GM21381 (cell line): ENCODE measurements at regions not wholly inside any gene's neighbourhood (a gene's known extent, or its start where the extent isn't known, plus 50 kb on each side); places are given as distances from the start of the nearest gene placed in this dataset.

Experiments
- ATAC-seq: cut with Tn5 transposase; IDR thresholded peaks from one replicate; pipeline ENCODE4 v1.9.1; 2021; ENCODE audit warnings: mild to moderate bottlenecking, moderate library complexity; ENCODE audit not compliant: unreplicated experiment

- ATAC-seq: no peak
Measured at GRCh38 chr4:33306131-33306530, 2586.0 kb downstream of the PCDH7 start.

- ATAC-seq: no peak
Measured at GRCh38 chr4:33316033-33316432, 2595.9 kb downstream of the PCDH7 start.

- no peak for ATAC-seq
Measured at GRCh38 chr4:33316578-33316977, 2596.4 kb downstream of the PCDH7 start.

- ATAC-seq: no peak
Measured at GRCh38 chr4:33323393-33323792, 2603.2 kb downstream of the PCDH7 start.

- no peak for ATAC-seq
Measured at GRCh38 chr4:33334416-33334815, 2614.2 kb downstream of the PCDH7 start.

GRCh38 chr4:33339762-33340161 lies 2619.6 kb downstream of the PCDH7 start:
- no peak for ATAC-seq

GRCh38 chr4:33340168-33340567 lies 2620.0 kb downstream of the PCDH7 start:
- ATAC-seq: no peak

- no peak for ATAC-seq
Measured at GRCh38 chr4:33349376-33349775, 2629.2 kb downstream of the PCDH7 start.

- ATAC-seq: no peak
Measured at GRCh38 chr4:33357121-33357520, 2637.0 kb downstream of the PCDH7 start.

- ATAC-seq: no peak
Measured at GRCh38 chr4:33369446-33369845, 2649.3 kb downstream of the PCDH7 start.

GRCh38 chr4:33381816-33382215 lies 2661.6 kb downstream of the PCDH7 start:
- no peak for ATAC-seq

- no peak for ATAC-seq
Measured at GRCh38 chr4:33386764-33387163, 2666.6 kb downstream of the PCDH7 start.

GRCh38 chr4:33390976-33391375 lies 2670.8 kb downstream of the PCDH7 start:
- no peak for ATAC-seq

GRCh38 chr4:33395731-33396485 lies 2675.7 kb downstream of the PCDH7 start:
- ATAC-seq: no peak

- no peak for ATAC-seq
Measured at GRCh38 chr4:33400504-33400903, 2680.3 kb downstream of the PCDH7 start.

- no peak for ATAC-seq
Measured at GRCh38 chr4:33407496-33407895, 2687.3 kb downstream of the PCDH7 start.

- no peak for ATAC-seq
Measured at GRCh38 chr4:33411182-33411581, 2691.0 kb downstream of the PCDH7 start.

GRCh38 chr4:33421887-33422286 lies 2701.7 kb downstream of the PCDH7 start:
- ATAC-seq: no peak

- ATAC-seq: no peak
Measured at GRCh38 chr4:33422656-33423055, 2702.5 kb downstream of the PCDH7 start.

- ATAC-seq: no peak
Measured at GRCh38 chr4:33425936-33426335, 2705.8 kb downstream of the PCDH7 start.

- ATAC-seq: no peak
Measured at GRCh38 chr4:33427676-33428075, 2707.5 kb downstream of the PCDH7 start.

GRCh38 chr4:33429971-33430370 lies 2709.8 kb downstream of the PCDH7 start:
- ATAC-seq: no peak

GRCh38 chr4:33437406-33437805 lies 2717.2 kb downstream of the PCDH7 start:
- no peak for ATAC-seq
